GM21367 (cell line): ENCODE measurements at regions not wholly inside any gene's neighbourhood (a gene's known extent, or its start where the extent isn't known, plus 50 kb on each side); places are given as distances from the start of the nearest gene placed in this dataset.

Source experiments
- ATAC-seq: cut with Tn5 transposase; IDR thresholded peaks from one replicate; pipeline ENCODE4 v1.9.1; 2021; ENCODE audit not compliant: unreplicated experiment

- no peak for ATAC-seq
Measured at GRCh38 chr16:82414476-82414875, 212.3 kb upstream of the CDH13 start.

GRCh38 chr16:82412770-82413169 lies 214.0 kb upstream of the CDH13 start:
- no peak for ATAC-seq

GRCh38 chr16:82405736-82406135 lies 221.0 kb upstream of the CDH13 start:
- no peak for ATAC-seq

GRCh38 chr16:82404586-82405315 lies 222.0 kb upstream of the CDH13 start:
- no peak for ATAC-seq

- ATAC-seq: no peak
Measured at GRCh38 chr16:82402665-82403218, 224.0 kb upstream of the CDH13 start.

GRCh38 chr16:82400046-82400445 lies 226.7 kb upstream of the CDH13 start:
- ATAC-seq: no peak

GRCh38 chr16:82396509-82396908 lies 226.5 kb upstream of the MPHOSPH6 start:
- no peak for ATAC-seq

- no peak for ATAC-seq
Measured at GRCh38 chr16:82395212-82395611, 225.2 kb upstream of the MPHOSPH6 start.

GRCh38 chr16:82391690-82392089 lies 221.7 kb upstream of the MPHOSPH6 start:
- no peak for ATAC-seq

- no peak for ATAC-seq
Measured at GRCh38 chr16:82389956-82390650, 220.1 kb upstream of the MPHOSPH6 start.

GRCh38 chr16:82386761-82387160 lies 216.7 kb upstream of the MPHOSPH6 start:
- ATAC-seq: no peak

- ATAC-seq: no peak
Measured at GRCh38 chr16:82384949-82385348, 214.9 kb upstream of the MPHOSPH6 start.

- no peak for ATAC-seq
Measured at GRCh38 chr16:82384017-82384416, 214.0 kb upstream of the MPHOSPH6 start.

GRCh38 chr16:82382521-82382920 lies 212.5 kb upstream of the MPHOSPH6 start:
- no peak for ATAC-seq

GRCh38 chr16:82379551-82379950 lies 209.5 kb upstream of the MPHOSPH6 start:
- ATAC-seq: no peak

- no peak for ATAC-seq
Measured at GRCh38 chr16:82373976-82374375, 204.0 kb upstream of the MPHOSPH6 start.

- ATAC-seq: no peak
Measured at GRCh38 chr16:82370282-82370681, 200.3 kb upstream of the MPHOSPH6 start.

GRCh38 chr16:82368041-82368440 lies 198.0 kb upstream of the MPHOSPH6 start:
- no peak for ATAC-seq

- no peak for ATAC-seq
Measured at GRCh38 chr16:82366462-82366861, 196.4 kb upstream of the MPHOSPH6 start.

- ATAC-seq: no peak
Measured at GRCh38 chr16:82364690-82365089, 194.7 kb upstream of the MPHOSPH6 start.

- ATAC-seq: no peak
Measured at GRCh38 chr16:82363026-82363816, 193.2 kb upstream of the MPHOSPH6 start.
